GM23338 (cell line): ENCODE measurements at regions not wholly inside any gene's neighbourhood (a gene's known extent, or its start where the extent isn't known, plus 50 kb on each side); places are given as distances from the start of the nearest gene placed in this dataset.

Source experiments
- ATAC-seq: fragments of 200-7000 bp; cut with Tn5 transposase; 3 replicates; pipeline ENCODE4 v1.9.1; 2020
- DNase-seq: peaks from one replicate; pipeline ENCODE4 v3.0.0-alpha.2; 2015; ENCODE audit warnings: low spot score
- H2AFZ ChIP-seq: fragments of 200-600 bp; sonication (generic); 2 replicates; pipeline ENCODE4 v1.8.0; 2016; ENCODE audit warnings: antibody characterized with exemption, mild to moderate bottlenecking, moderate library complexity
- H3F3A ChIP-seq: fragments of 200-600 bp; sonication (generic); replicated peaks from 2 replicates; pipeline ENCODE4 v1.8.0; 2017; ENCODE audit warnings: antibody characterized with exemption, mixed run types, low read depth
- H3K27ac ChIP-seq: fragments of 200-600 bp; sonication (generic); 2 replicates; pipeline ENCODE4 v1.6.1; 2016; ENCODE audit warnings: low read depth
- H3K27me3 ChIP-seq: fragments of 200-600 bp; sonication (generic); 2 replicates; pipeline ENCODE4 v1.8.0; 2016; ENCODE audit warnings: mild to moderate bottlenecking, mixed run types, moderate library complexity; ENCODE audit not compliant: insufficient read depth
- H3K36me3 ChIP-seq: fragments of 200-600 bp; sonication (generic); 2 replicates; pipeline ENCODE4 v1.8.0; 2016; ENCODE audit warnings: mild to moderate bottlenecking; ENCODE audit not compliant: insufficient read depth
- H3K4me1 ChIP-seq: fragments of 200-600 bp; sonication (generic); 2 replicates; pipeline ENCODE4 v1.8.0; 2016; ENCODE audit warnings: mild to moderate bottlenecking, moderate library complexity; ENCODE audit not compliant: insufficient read depth
- H3K4me2 ChIP-seq: fragments of 200-600 bp; sonication (generic); 2 replicates; pipeline ENCODE4 v1.7.1; 2017; ENCODE audit warnings: mixed run types
- H3K4me3 ChIP-seq: fragments of 200-600 bp; sonication (generic); 2 replicates; pipeline ENCODE4 v1.6.1; 2016; ENCODE audit warnings: mixed run types
- H3K79me2 ChIP-seq: fragments of 200-600 bp; sonication (generic); replicated peaks from 2 replicates; pipeline ENCODE4 v1.8.0; 2017; ENCODE audit warnings: mild to moderate bottlenecking; ENCODE audit not compliant: insufficient read depth
- H3K9me2 ChIP-seq: fragments of 200-600 bp; sonication (generic); 2 replicates; pipeline ENCODE4 v1.8.0; 2017; ENCODE audit not compliant: insufficient read depth
- H4K20me1 ChIP-seq: fragments of 200-600 bp; sonication (generic); replicated peaks from 2 replicates; pipeline ENCODE4 v1.8.0; 2017; ENCODE audit warnings: mild to moderate bottlenecking; ENCODE audit not compliant: insufficient read depth
- H3K27ac Mint-ChIP-seq: 2 replicates; pipeline ENCODE4 v1.8.0; 2020; ENCODE audit warnings: inconsistent platforms, mild to moderate bottlenecking, moderate library complexity, mixed read lengths
- H3K27me3 Mint-ChIP-seq: 3 replicates; pipeline ENCODE4 v1.8.0; 2022; ENCODE audit warnings: low read depth, mild to moderate bottlenecking, moderate library complexity, mixed read lengths, inconsistent platforms; ENCODE audit not compliant: insufficient read depth, poor library complexity
- H3K36me3 Mint-ChIP-seq: 3 replicates; pipeline ENCODE4 v1.8.0; 2021; ENCODE audit warnings: low read depth, mild to moderate bottlenecking, inconsistent platforms, moderate library complexity, mixed read lengths
- H3K4me1 Mint-ChIP-seq: 3 replicates; pipeline ENCODE4 v1.8.0; 2020; ENCODE audit warnings: mild to moderate bottlenecking, inconsistent platforms, mixed read lengths
- H3K4me3 Mint-ChIP-seq: 3 replicates; pipeline ENCODE4 v1.8.0; 2021; ENCODE audit warnings: moderate library complexity, mild to moderate bottlenecking, inconsistent platforms, mixed read lengths
- H3K9me3 Mint-ChIP-seq: 3 replicates; pipeline ENCODE4 v1.8.0; 2020; ENCODE audit warnings: moderate library complexity, mild to moderate bottlenecking, inconsistent platforms, mixed read lengths
- ETS1 ChIP-seq: IDR thresholded peaks from 2 replicates; pipeline ENCODE4 v1.6.1; 2016; ENCODE audit warnings: antibody characterized with exemption
- NANOG ChIP-seq: IDR thresholded peaks from 2 replicates; pipeline ENCODE4 v1.6.1; 2016; ENCODE audit warnings: antibody characterized with exemption, borderline replicate concordance
- REST ChIP-seq: IDR thresholded peaks from one replicate; pipeline ENCODE4 v1.6.1; 2018; ENCODE audit warnings: antibody characterized with exemption; ENCODE audit not compliant: unreplicated experiment
- ZNF462 ChIP-seq: fragments of 250-450 bp; sonication (Bioruptor Pico); IDR thresholded peaks from 2 replicates; pipeline ENCODE4 v1.5.0; 2020; ENCODE audit warnings: mild to moderate bottlenecking, moderate library complexity

GRCh38 chr2:121866789-121867188 lies 111.3 kb downstream of the TSN start (continued):
- no peak for TF ChIP-seq ZNF462
- TF ChIP-seq NANOG = no peak
- TF ChIP-seq ETS1 = no peak

GRCh38 chr2:121868652-121869051 lies 113.2 kb downstream of the TSN start:
- TF ChIP-seq REST = no peak

More at GRCh38 chr2:121868652-121869051, 113.2 kb downstream of the TSN start:
- Histone ChIP-seq H3K9me2 (no peaks in the 10 kb centered on the region), H2AFZ (no peak overlapping the region), H3K27me3 (no peaks in the 10 kb centered on the region), H3K4me3 (no peak overlapping the region), H3K27ac (no peak overlapping the region), H3F3A (no peaks in the 10 kb centered on the region), H3K79me2 (no peaks in the 10 kb centered on the region), H3K4me2 (no peak overlapping the region), H3K4me1 (no peaks in the 10 kb centered on the region), H3K36me3 (no peaks in the 10 kb centered on the region), H4K20me1 (no peaks in the 10 kb centered on the region)
- DNase-seq = no peak
- ATAC-seq = no peak
- peaks cover 3% of the 10 kb centered on the region; the same call in 2 of the 3 replicates for H3K36me3 Mint-ChIP-seq
- H3K27ac Mint-ChIP-seq = no peak overlapping the region
- H3K9me3 Mint-ChIP-seq = peaks cover 5% of the 10 kb centered on the region
- no peak overlapping the region for H3K4me3 Mint-ChIP-seq
- H3K27me3 Mint-ChIP-seq = no peaks in the 10 kb centered on the region
- peaks cover 5% of the 10 kb centered on the region; the same call in 2 of the 3 replicates for H3K4me1 Mint-ChIP-seq
